Neural progenitor cell (in vitro differentiated cells): ENCODE measurements at regions not wholly inside any gene's neighbourhood (a gene's known extent, or its start where the extent isn't known, plus 50 kb on each side); places are given as distances from the start of the nearest gene placed in this dataset.

ENCODE experiments used
- CTCF ChIP-seq: fragments of 200-600 bp; sonication (generic); IDR thresholded peaks from 2 replicates; pipeline ENCODE4 v1.5.1; 2017; ENCODE audit warnings: antibody characterized with exemption, mild to moderate bottlenecking
- EZH2phosphoT487 ChIP-seq: fragments of 200-600 bp; sonication (generic); IDR thresholded peaks from 2 replicates; pipeline ENCODE4 v1.6.1; 2017; ENCODE audit warnings: antibody characterized with exemption

GRCh38 chr16:5838725-5839124 is 741.1 kb upstream of the EEF2KMT start:
- TF ChIP-seq CTCF: no peak
- no peak for TF ChIP-seq EZH2phosphoT487
